ENCODE measurements at regions not wholly inside any gene's neighbourhood (a gene's known extent, or its start where the extent isn't known, plus 50 kb on each side); places are given as distances from the start of the nearest gene placed in this dataset.

DNA sequence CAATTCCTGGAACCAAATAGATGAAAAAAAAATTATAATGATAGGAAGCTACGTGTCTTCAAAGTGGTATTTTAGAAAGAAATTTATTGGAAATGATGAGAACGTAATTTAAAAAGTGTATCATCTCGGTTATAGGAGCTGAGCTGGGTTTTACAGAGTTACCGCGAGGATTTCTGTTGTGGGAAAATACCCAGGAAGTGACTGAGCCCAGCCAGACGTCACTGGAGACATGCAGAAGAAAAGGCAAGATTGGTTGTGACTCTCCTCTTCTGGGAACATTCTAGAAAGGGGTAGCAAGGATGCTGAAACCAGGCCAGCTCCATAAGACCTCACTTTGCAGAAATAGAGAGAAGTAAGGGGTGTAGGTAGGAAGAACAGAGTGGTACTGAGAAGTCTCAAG is 95.9 kb upstream of the ADGRF1 start:
- TF ChIP-seq ZNF565 (CRISPR knock-in tag; conservative IDR thresholded peaks at IDR 0.05; ENCODE audit: low read depth) (no peak), PPARA (CRISPR knock-in tag; IDR thresholded peaks at IDR 0.05; ENCODE audit: borderline replicate concordance) (no peak), TOX (CRISPR knock-in tag; IDR thresholded peaks at IDR 0.05; ENCODE audit: borderline replicate concordance) (no peak), PATZ1 (CRISPR knock-in tag; IDR thresholded peaks at IDR 0.05; ENCODE audit: borderline replicate concordance) (no peak), ZFP3 (CRISPR knock-in tag; IDR thresholded peaks at IDR 0.05) (no peak), OSR1 (CRISPR knock-in tag; IDR thresholded peaks at IDR 0.05) (no peak), ZNF70 (CRISPR knock-in tag; IDR thresholded peaks at IDR 0.05) (no peak), ZFP30 (CRISPR knock-in tag; IDR thresholded peaks at IDR 0.05) (no peak), TCF4 (CRISPR knock-in tag; IDR thresholded peaks at IDR 0.05; ENCODE audit: borderline replicate concordance) (no peak), RARB (CRISPR knock-in tag; IDR thresholded peaks at IDR 0.05) (no peak), ZC3H10 (CRISPR knock-in tag; IDR thresholded peaks at IDR 0.05) (no peak), ARNTL (CRISPR knock-in tag; IDR thresholded peaks at IDR 0.05; ENCODE audit: borderline replicate concordance, low read depth) (no peak), ISL1 (CRISPR knock-in tag; IDR thresholded peaks at IDR 0.05) (no peak)
- TF ChIP-seq, protein P1, sequence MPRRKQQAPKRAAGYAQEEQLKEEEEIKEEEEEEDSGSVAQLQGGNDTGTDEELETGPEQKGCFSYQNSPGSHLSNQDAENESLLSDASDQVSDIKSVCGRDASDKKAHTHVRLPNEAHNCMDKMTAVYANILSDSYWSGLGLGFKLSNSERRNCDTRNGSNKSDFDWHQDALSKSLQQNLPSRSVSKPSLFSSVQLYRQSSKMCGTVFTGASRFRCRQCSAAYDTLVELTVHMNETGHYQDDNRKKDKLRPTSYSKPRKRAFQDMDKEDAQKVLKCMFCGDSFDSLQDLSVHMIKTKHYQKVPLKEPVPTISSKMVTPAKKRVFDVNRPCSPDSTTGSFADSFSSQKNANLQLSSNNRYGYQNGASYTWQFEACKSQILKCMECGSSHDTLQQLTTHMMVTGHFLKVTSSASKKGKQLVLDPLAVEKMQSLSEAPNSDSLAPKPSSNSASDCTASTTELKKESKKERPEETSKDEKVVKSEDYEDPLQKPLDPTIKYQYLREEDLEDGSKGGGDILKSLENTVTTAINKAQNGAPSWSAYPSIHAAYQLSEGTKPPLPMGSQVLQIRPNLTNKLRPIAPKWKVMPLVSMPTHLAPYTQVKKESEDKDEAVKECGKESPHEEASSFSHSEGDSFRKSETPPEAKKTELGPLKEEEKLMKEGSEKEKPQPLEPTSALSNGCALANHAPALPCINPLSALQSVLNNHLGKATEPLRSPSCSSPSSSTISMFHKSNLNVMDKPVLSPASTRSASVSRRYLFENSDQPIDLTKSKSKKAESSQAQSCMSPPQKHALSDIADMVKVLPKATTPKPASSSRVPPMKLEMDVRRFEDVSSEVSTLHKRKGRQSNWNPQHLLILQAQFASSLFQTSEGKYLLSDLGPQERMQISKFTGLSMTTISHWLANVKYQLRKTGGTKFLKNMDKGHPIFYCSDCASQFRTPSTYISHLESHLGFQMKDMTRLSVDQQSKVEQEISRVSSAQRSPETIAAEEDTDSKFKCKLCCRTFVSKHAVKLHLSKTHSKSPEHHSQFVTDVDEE (CRISPR knock-in tag; IDR thresholded peaks at IDR 0.05): no peak

Data from SK-N-SH treated with all-trans-retinoic acid at 6 μM for 48 hours (cell line).